NCI-H226 (cell line): ENCODE measurements at regions not wholly inside any gene's neighbourhood (a gene's known extent, or its start where the extent isn't known, plus 50 kb on each side); places are given as distances from the start of the nearest gene placed in this dataset.

ENCODE experiments used
- DNase-seq: peaks from one replicate; pipeline ENCODE4 v3.0.0-alpha.2; 2015

- DNase-seq, result no peak
These were observed 545.2 kb downstream of the LTN1 start for GRCh38 chr21:28447462-28447861.

- peak; percentile 37 for DNase-seq
These were observed 547.4 kb downstream of the LTN1 start for GRCh38 chr21:28445141-28445830.

GRCh38 chr21:28444557-28444956 is 548.1 kb downstream of the LTN1 start:
- no peak for DNase-seq

- DNase-seq, result no peak
These were observed 548.6 kb downstream of the LTN1 start for GRCh38 chr21:28444111-28444510.

- peak; percentile 24 for DNase-seq
These were observed 550.1 kb downstream of the LTN1 start for GRCh38 chr21:28442624-28443023.

GRCh38 chr21:28442085-28442484 is 550.6 kb downstream of the LTN1 start:
- no peak for DNase-seq

GRCh38 chr21:28439788-28440187 is 552.9 kb downstream of the LTN1 start:
- DNase-seq, result no peak

- no peak for DNase-seq
These were observed 553.4 kb downstream of the LTN1 start for GRCh38 chr21:28439251-28439650.

GRCh38 chr21:28437061-28437460 is 555.6 kb downstream of the LTN1 start:
- DNase-seq, result no peak

GRCh38 chr21:28436286-28436932 is 556.3 kb downstream of the LTN1 start:
- DNase-seq, result peak; percentile 39

- DNase-seq, result peak; percentile 14
These were observed 561.0 kb downstream of the LTN1 start for GRCh38 chr21:28431527-28432200.

- DNase-seq, result peak; percentile 42
These were observed 561.7 kb downstream of the LTN1 start for GRCh38 chr21:28431022-28431421.

GRCh38 chr21:28429161-28429560 is 563.5 kb downstream of the LTN1 start:
- DNase-seq, result no peak

GRCh38 chr21:28427394-28428022 is 565.2 kb downstream of the LTN1 start:
- DNase-seq, result peak; percentile 73

GRCh38 chr21:28426545-28426944 is 566.1 kb downstream of the LTN1 start:
- DNase-seq, result no peak

- no peak for DNase-seq
These were observed 569.0 kb downstream of the LTN1 start for GRCh38 chr21:28423521-28424190.

GRCh38 chr21:28421716-28422524 is 570.8 kb downstream of the LTN1 start:
- no peak for DNase-seq

GRCh38 chr21:28419811-28420210 is 572.9 kb downstream of the LTN1 start:
- no peak for DNase-seq

- peak; percentile 72 for DNase-seq
These were observed 573.8 kb downstream of the LTN1 start for GRCh38 chr21:28418726-28419514.

- no peak for DNase-seq
These were observed 582.4 kb downstream of the LTN1 start for GRCh38 chr21:28410256-28410655.

- no peak for DNase-seq
These were observed 590.1 kb downstream of the LTN1 start for GRCh38 chr21:28402616-28402989.
